H1 (cell line): ENCODE measurements at regions not wholly inside any gene's neighbourhood (a gene's known extent, or its start where the extent isn't known, plus 50 kb on each side); places are given as distances from the start of the nearest gene placed in this dataset.

Source experiments
- CTCF ChIA-PET: fragments of 300-600 bp; sonication (Branson Sonifier 250); formaldehyde crosslinking; loops from one replicate; lab custom pipeline; 2021; ENCODE audit not compliant: partially characterized antibody; lab: Charles Lee
- POLR2A ChIA-PET: fragments of 300-600 bp; sonication (Branson Sonifier 250); formaldehyde crosslinking; loops from one replicate; lab custom pipeline; 2021; ENCODE audit warnings: inconsistent platforms; ENCODE audit not compliant: partially characterized antibody; lab: Charles Lee
- DNase-seq, 2 experiments: peaks; one replicate each; pipeline versions ENCODE4 v3.0.0 to v3.0.0-alpha.2; 2010 to 2022; ENCODE audit warnings: low spot score in 2 of 2, low read depth in 1 of 2, mixed read lengths in 1 of 2
- FAIRE-seq: peaks from 2 replicates; lab custom pipeline; 2011; peaks lifted over from hg19 to GRCh38; lab: Jason Lieb, UNC
- H2AFZ ChIP-seq: 2 replicates; pipeline ENCODE4 v1.8.1; 2012; ENCODE audit warnings: low read length, inconsistent platforms
- H2AK5ac ChIP-seq: 2 replicates; pipeline ENCODE4 v1.6.1; 2013; ENCODE audit warnings: low read depth, low read length
- H2BK120ac ChIP-seq: replicated peaks from 2 replicates; pipeline ENCODE3; 2013; ENCODE audit warnings: low read depth, low read length, inconsistent platforms
- H2BK12ac ChIP-seq: 2 replicates; pipeline ENCODE4 v1.6.1; 2013; ENCODE audit warnings: low read depth, low read length
- H2BK15ac ChIP-seq: 2 replicates; pipeline ENCODE4 v1.6.1; 2013; ENCODE audit warnings: low read length
- H2BK20ac ChIP-seq: 2 replicates; pipeline ENCODE4 v1.6.1; 2013; ENCODE audit warnings: low read length
- H2BK5ac ChIP-seq: 2 replicates; pipeline ENCODE4 v1.6.1; 2013; ENCODE audit warnings: low read depth, low read length
- H3K14ac ChIP-seq: 2 replicates; pipeline ENCODE4 v1.6.1; 2013; ENCODE audit warnings: inconsistent platforms; ENCODE audit not compliant: insufficient read length
- H3K18ac ChIP-seq: 2 replicates; pipeline ENCODE4 v1.6.1; 2013; ENCODE audit warnings: low read length; ENCODE audit errors: extremely low read depth
- H3K23ac ChIP-seq: 2 replicates; pipeline ENCODE4 v1.6.1; 2013; ENCODE audit warnings: inconsistent platforms; ENCODE audit not compliant: insufficient read length
- H3K23me2 ChIP-seq: 2 replicates; pipeline ENCODE4 v1.6.1; 2013; ENCODE audit warnings: low read depth, low read length
- H3K27ac ChIP-seq: 2 replicates; pipeline ENCODE4 v1.6.1; 2011; ENCODE audit warnings: low read depth, low read length, inconsistent platforms
- H3K27me3 ChIP-seq, 4 experiments: replicated peaks in 1 of 4; 1 replicate in 1 of 4; 2 replicates in 3 of 4; pipeline versions ENCODE4 v1.6.1 to v1.8.1; 2011 to 2013; ENCODE audit warnings: low read length in 3 of 4, mild to moderate bottlenecking in 3 of 4, inconsistent platforms in 2 of 4, mixed read lengths in 2 of 4, moderate library complexity in 1 of 4; ENCODE audit not compliant: control insufficient read depth in 3 of 4, insufficient read depth in 3 of 4; ENCODE audit errors: extremely low read depth in 1 of 4
- H3K36me3 ChIP-seq, 4 experiments: 2 replicates each; pipeline versions ENCODE4 v1.6.1 to v1.8.1; 2011 to 2013; ENCODE audit warnings: mild to moderate bottlenecking in 4 of 4, low read length in 3 of 4, moderate library complexity in 2 of 4, control low read depth in 1 of 4, inconsistent platforms in 1 of 4; ENCODE audit not compliant: insufficient read depth in 4 of 4, control insufficient read depth in 2 of 4
- H3K4ac ChIP-seq: replicated peaks from 2 replicates; pipeline ENCODE3; 2013; ENCODE audit warnings: low read length, low read depth, mixed read lengths, inconsistent platforms; ENCODE audit not compliant: insufficient read length
- H3K4me1 ChIP-seq, 4 experiments: replicated peaks in 1 of 4; 1 replicate in 1 of 4; 2 replicates in 3 of 4; pipeline versions ENCODE4 v1.6.1 to v1.8.1; 2011 to 2013; ENCODE audit warnings: low read length in 3 of 4, inconsistent platforms in 2 of 4, mixed read lengths in 1 of 4; ENCODE audit not compliant: insufficient read depth in 4 of 4, control insufficient read depth in 3 of 4
- H3K4me2 ChIP-seq, 2 experiments: 2 replicates each; pipeline versions ENCODE4 v1.6.1 to v1.8.1; 2011 to 2013; ENCODE audit warnings: low read depth in 2 of 2, low read length in 2 of 2, control low read depth in 1 of 2, inconsistent platforms in 1 of 2, mild to moderate bottlenecking in 1 of 2; ENCODE audit not compliant: insufficient read depth in 1 of 2
- H3K4me3 ChIP-seq, 4 experiments: fragments of 200-600, 300-600 bp in 1 of 4; sonication (generic), shearing (Covaris generic), sonication (Bioruptor Twin) in 1 of 4; 2 replicates each; pipeline versions ENCODE4 v1.5.1 to v1.8.1; 2011 to 2016; ENCODE audit warnings: low read length in 4 of 4, low read depth in 3 of 4, control low read depth in 2 of 4, inconsistent platforms in 2 of 4, mild to moderate bottlenecking in 2 of 4, mixed read lengths in 1 of 4, moderate library complexity in 1 of 4; ENCODE audit not compliant: insufficient read depth in 2 of 4; ENCODE audit errors: extremely low read depth in 1 of 4
- H3K56ac ChIP-seq: replicated peaks from 2 replicates; pipeline ENCODE3; 2013; ENCODE audit warnings: low read depth, mild to moderate bottlenecking, mixed read lengths, low read length, inconsistent platforms; ENCODE audit not compliant: insufficient read length
- H3K79me1 ChIP-seq: 2 replicates; pipeline ENCODE4 v1.6.1; 2013; ENCODE audit warnings: low read depth, low read length, control low read depth
- H3K79me2 ChIP-seq, 2 experiments: 2 replicates each; pipeline versions ENCODE4 v1.6.1 to v1.8.1; 2012 to 2013; ENCODE audit warnings: low read length in 2 of 2, mild to moderate bottlenecking in 2 of 2, inconsistent platforms in 1 of 2; ENCODE audit not compliant: insufficient read depth in 2 of 2, control insufficient read depth in 1 of 2
- H3K9ac ChIP-seq, 4 experiments: replicated peaks in 1 of 4; 1 replicate in 1 of 4; 2 replicates in 3 of 4; pipeline versions ENCODE4 v1.6.1 to v1.8.1; 2011 to 2013; ENCODE audit warnings: low read depth in 3 of 4, low read length in 3 of 4, control low read depth in 2 of 4, mild to moderate bottlenecking in 2 of 4, moderate library complexity in 2 of 4, inconsistent platforms in 1 of 4; ENCODE audit errors: extremely low read depth in 1 of 4
- H3K9me3 ChIP-seq, 2 experiments: 2 replicates each; pipeline versions ENCODE4 v1.6.1 to v1.8.1; 2012 to 2013; ENCODE audit warnings: mild to moderate bottlenecking in 2 of 2, moderate library complexity in 2 of 2, control low read depth in 1 of 2, inconsistent platforms in 1 of 2, low read depth in 1 of 2, low read length in 1 of 2, mixed read lengths in 1 of 2; ENCODE audit not compliant: insufficient read depth in 2 of 2
- H4K20me1 ChIP-seq, 2 experiments: replicated peaks in 1 of 2; 2 replicates each; pipeline versions ENCODE3 to v1.8.1; 2011 to 2013; ENCODE audit warnings: inconsistent platforms in 2 of 2, low read length in 2 of 2, mild to moderate bottlenecking in 1 of 2; ENCODE audit not compliant: insufficient read depth in 2 of 2, control insufficient read depth in 1 of 2
- H4K5ac ChIP-seq: 2 replicates; pipeline ENCODE4 v1.6.1; 2013; ENCODE audit warnings: low read length, low read depth, mixed read lengths, inconsistent platforms; ENCODE audit not compliant: insufficient read length
- H4K8ac ChIP-seq: 2 replicates; pipeline ENCODE4 v1.8.0; 2013; ENCODE audit warnings: mild to moderate bottlenecking, moderate library complexity, low read length, inconsistent platforms; ENCODE audit not compliant: insufficient read depth; ENCODE audit errors: extremely low read depth
- H4K91ac ChIP-seq: replicated peaks from 2 replicates; pipeline ENCODE3; 2013; ENCODE audit warnings: low read length, mixed read lengths, inconsistent platforms; ENCODE audit not compliant: insufficient read length
- BRCA1 ChIP-seq: IDR thresholded peaks from 2 replicates; pipeline ENCODE4 v1.6.1; 2012; ENCODE audit warnings: low read depth, low read length, improper control_type of control experiment
- CBX5 ChIP-seq: fragments of 300-800, 300-1000 bp; sonication (generic); IDR thresholded peaks from 2 replicates; pipeline ENCODE4 v1.7.1; 2016; ENCODE audit warnings: antibody characterized with exemption, low read length, low read depth
- CHD1 ChIP-seq: IDR thresholded peaks from 2 replicates; pipeline ENCODE4 v1.6.1; 2012; ENCODE audit warnings: low read depth, low read length, improper control_type of control experiment
- CTBP2 ChIP-seq: IDR thresholded peaks from 2 replicates; pipeline ENCODE4 v1.7.0; 2011; ENCODE audit warnings: borderline replicate concordance, mild to moderate bottlenecking, moderate library complexity, mixed read lengths, low read length; ENCODE audit not compliant: insufficient read depth, insufficient read length
- GTF2F1 ChIP-seq: IDR thresholded peaks from 2 replicates; pipeline ENCODE4 v1.6.1; 2012; ENCODE audit warnings: low read depth, low read length, improper control_type of control experiment, borderline replicate concordance
- HDAC2 ChIP-seq, 2 experiments: fragments of 300-600 bp in 1 of 2; sonication (generic) in 1 of 2; IDR thresholded peaks; 2 replicates each; pipeline ENCODE4 v1.6.1; 2011 to 2012; ENCODE audit warnings: low read depth in 2 of 2, low read length in 2 of 2, mild to moderate bottlenecking in 2 of 2, moderate library complexity in 2 of 2, borderline replicate concordance in 1 of 2, inconsistent platforms in 1 of 2
- HDAC6 ChIP-seq: IDR thresholded peaks from one replicate; pipeline ENCODE4 v1.7.1; 2012; ENCODE audit warnings: low read depth, mild to moderate bottlenecking, inconsistent platforms, low read length, moderate library complexity
- MAX ChIP-seq: IDR thresholded peaks from 2 replicates; pipeline ENCODE4 v1.6.1; 2012; ENCODE audit warnings: inconsistent platforms
- SP1 ChIP-seq: IDR thresholded peaks from 2 replicates; pipeline ENCODE4 v1.6.1; 2011; ENCODE audit warnings: low read depth, low read length
- SP4 ChIP-seq: IDR thresholded peaks from 2 replicates; pipeline ENCODE4 v1.6.1; 2012; ENCODE audit warnings: low read length, inconsistent platforms
- USF2 ChIP-seq: IDR thresholded peaks from 2 replicates; pipeline ENCODE4 v1.6.1; 2011; ENCODE audit warnings: low read length, improper control_type of control experiment
- WGBS, 2 experiments: shearing (Covaris generic) in 1 of 2; methylation state at CpG; one replicate each; pipeline versions ENCODE4 v1.1.6 to v1.1.7; 2013 to 2015; ENCODE audit warnings: low lambda C conversion rate in 2 of 2, mixed read lengths in 2 of 2, inconsistent platforms in 1 of 2, low coverage in 1 of 2, missing lambda C conversion rate in 1 of 2; ENCODE audit not compliant: insufficient replicate concordance in 2 of 2, insufficient coverage in 1 of 2, insufficient read length in 1 of 2; ENCODE audit errors: extremely low coverage in 1 of 2, missing lambda C conversion rate in 1 of 2; 5-methylcytosine and 5-hydroxymethylcytosine counted together

- H4K91ac ChIP-seq, result no peak overlapping the region
- no peak overlapping the region for H2AFZ ChIP-seq
- no peak overlapping the region for H3K14ac ChIP-seq
- H3K23ac ChIP-seq, result no peak overlapping the region
- FAIRE-seq, result no peak
- no peaks in the 10 kb centered on the region for H3K79me2 ChIP-seq
- H3K23me2 ChIP-seq, result no peaks in the 10 kb centered on the region
- H4K20me1 ChIP-seq, result no peaks in the 10 kb centered on the region
- DNase-seq, result no peak
- POLR2A ChIA-PET, result no interaction called here
- no peak overlapping the region for H3K4me3 ChIP-seq
- no peak overlapping the region for H4K8ac ChIP-seq
- no peaks in the 10 kb centered on the region for H3K9me3 ChIP-seq
- H2BK12ac ChIP-seq, result no peak overlapping the region
- H2BK20ac ChIP-seq, result no peak overlapping the region
- WGBS, 2 experiments, result 85% methylated on average over 7 of the region's 8 CpGs; no CpG with 5 or more reads in 1 of the 2 experiments
- H3K36me3 ChIP-seq, result no peaks in the 10 kb centered on the region
- CTCF ChIA-PET, result interaction anchor here (2.4 kb wide), 1 partner anchor 25 kb away, joined by 10 read pairs; no protein-coding TSS in a partner anchor
- TF ChIP-seq MAX (no peak), SP4 (no peak), HDAC2 (IDR thresholded peaks at IDR 0.05; ENCODE audit: borderline replicate concordance in 1 of 2, low read depth in 2 of 2, low read length in 2 of 2) (no peak), HDAC6 (no peak), CBX5 (no peak), BRCA1 (no peak), GTF2F1 (no peak), CTBP2 (no peak), SP1 (no peak), USF2 (no peak), CHD1 (no peak)
- H2BK120ac ChIP-seq, result no peak overlapping the region
- no peak overlapping the region for H4K5ac ChIP-seq
- no peak overlapping the region for H3K18ac ChIP-seq
- H2BK15ac ChIP-seq, result no peak overlapping the region
- H3K9ac ChIP-seq, result no peak overlapping the region
- 0 out of 7 replicates have a peak, but pooled peaks cover 0 to 2% (median 0%) of the 10 kb centered on the region in 4 experiments for H3K4me1 ChIP-seq
- no peaks in the 10 kb centered on the region for H3K79me1 ChIP-seq
- no peak overlapping the region for H3K56ac ChIP-seq
- H3K27ac ChIP-seq, result no peak overlapping the region
- H2AK5ac ChIP-seq, result no peak overlapping the region
- H3K4me2 ChIP-seq, result no peak overlapping the region
- no peak overlapping the region for H2BK5ac ChIP-seq
- H3K4ac ChIP-seq, result no peak overlapping the region
- no peaks in the 10 kb centered on the region for H3K27me3 ChIP-seq
Observed at GRCh38 chr1:30405631-30406212, 317.7 kb downstream of the MATN1 start.
